ENCODE measurements at regions not wholly inside any gene's neighbourhood (a gene's known extent, or its start where the extent isn't known, plus 50 kb on each side); places are given as distances from the start of the nearest gene placed in this dataset.

GRCh38 chr3:13261104-13261830 lies 158.9 kb downstream of the NUP210 start:
- TF ChIP-seq CTCF (IDR thresholded peaks at IDR 0.05) (no peak), POLR2A (IDR thresholded peaks at IDR 0.05) (no peak)

All from right lobe of liver (tissue), 4 donors.